Neural cell (in vitro differentiated cells): ENCODE measurements at regions not wholly inside any gene's neighbourhood (a gene's known extent, or its start where the extent isn't known, plus 50 kb on each side); places are given as distances from the start of the nearest gene placed in this dataset.

Experiments
- H2AFZ ChIP-seq: fragments of 200-600, 300-800 bp; sonication (generic), shearing (Covaris generic); 2 replicates; pipeline ENCODE4 v1.6.0; 2014; ENCODE audit warnings: low read depth, mild to moderate bottlenecking, antibody characterized with exemption, low read length, moderate library complexity
- H3F3A ChIP-seq: fragments of 200-600 bp; shearing (Covaris generic); 2 replicates; pipeline ENCODE4 v1.6.1; 2016; ENCODE audit warnings: mild to moderate bottlenecking, moderate library complexity, mixed read lengths, antibody characterized with exemption, low read length; ENCODE audit not compliant: insufficient read depth, poor library complexity, severe bottlenecking
- H3K27ac ChIP-seq: fragments of 200-600, 300-800 bp; sonication (generic), shearing (Covaris generic); 2 replicates; pipeline ENCODE4 v1.5.1; 2014; ENCODE audit warnings: mild to moderate bottlenecking, low read length, moderate library complexity
- H3K27me3 ChIP-seq: fragments of 300-800, 200-600 bp; sonication (generic), shearing (Covaris generic); 2 replicates; pipeline ENCODE4 v1.6.0; 2014; ENCODE audit warnings: mild to moderate bottlenecking, low read depth, low read length, moderate library complexity; ENCODE audit not compliant: insufficient read depth
- H3K36me3 ChIP-seq: fragments of 300-800, 200-600 bp; sonication (generic), shearing (Covaris generic); 2 replicates; pipeline ENCODE4 v1.5.1; 2014; ENCODE audit warnings: mild to moderate bottlenecking, antibody characterized with exemption, low read length, moderate library complexity; ENCODE audit not compliant: insufficient read depth
- H3K4me2 ChIP-seq: fragments of 300-800, 200-600 bp; sonication (generic), shearing (Covaris generic); 2 replicates; pipeline ENCODE4 v1.6.0; 2014; ENCODE audit warnings: mild to moderate bottlenecking, low read length
- H3K4me3 ChIP-seq: fragments of 300-800, 200-600 bp; sonication (generic), shearing (Covaris generic); 2 replicates; pipeline ENCODE4 v1.5.1; 2014; ENCODE audit warnings: mild to moderate bottlenecking, low read length, moderate library complexity
- H3K79me2 ChIP-seq: fragments of 200-600 bp; shearing (Covaris generic); replicated peaks from 2 replicates; pipeline ENCODE4 v1.6.0; 2014; ENCODE audit warnings: mild to moderate bottlenecking, low read length, moderate library complexity; ENCODE audit not compliant: insufficient read depth
- H3K9ac ChIP-seq: fragments of 300-800, 200-600 bp; sonication (generic), shearing (Covaris generic); 2 replicates; pipeline ENCODE4 v1.6.1; 2016; ENCODE audit warnings: mild to moderate bottlenecking, low read length, mixed read lengths
- H3K9me2 ChIP-seq: fragments of 200-600 bp; shearing (Covaris generic); 2 replicates; pipeline ENCODE4 v1.6.1; 2016; ENCODE audit warnings: mild to moderate bottlenecking, low read length, mixed read lengths; ENCODE audit not compliant: insufficient read depth
- H3K9me3 ChIP-seq: fragments of 200-600, 300-800 bp; sonication (generic), shearing (Covaris generic); 2 replicates; pipeline ENCODE4 v1.6.1; 2016; ENCODE audit warnings: mild to moderate bottlenecking, mixed run types, low read length, moderate library complexity, mixed read lengths
- H4K20me1 ChIP-seq: fragments of 200-600 bp; shearing (Covaris generic); 2 replicates; pipeline ENCODE4 v1.6.1; 2016; ENCODE audit warnings: mild to moderate bottlenecking, mixed run types; ENCODE audit not compliant: insufficient read depth
- EP300 ChIP-seq: fragments of 450-650 bp; conservative IDR thresholded peaks from 2 replicates; pipeline ENCODE4 v1.6.1; 2014; ENCODE audit warnings: antibody characterized with exemption, mild to moderate bottlenecking, moderate library complexity; ENCODE audit not compliant: poor library complexity, severe bottlenecking
- EZH2 ChIP-seq: fragments of 200-600, 300-800 bp; shearing (Covaris generic), sonication (generic); IDR thresholded peaks from 2 replicates; pipeline ENCODE4 v1.6.1; 2014; ENCODE audit warnings: antibody characterized with exemption, low read length, borderline replicate concordance, mild to moderate bottlenecking; ENCODE audit not compliant: insufficient read depth, poor library complexity, severe bottlenecking
- MXI1 ChIP-seq: fragments of 450-650 bp; conservative IDR thresholded peaks from 2 replicates; pipeline ENCODE4 v1.6.1; 2014; ENCODE audit warnings: antibody characterized with exemption, mild to moderate bottlenecking; ENCODE audit not compliant: poor library complexity, severe bottlenecking
- POLR2AphosphoS5 ChIP-seq: IDR thresholded peaks from 2 replicates; pipeline ENCODE4 v1.6.1; 2012
- RAD21 ChIP-seq: fragments of 450-650 bp; conservative IDR thresholded peaks from 2 replicates; pipeline ENCODE4 v1.6.1; 2014; ENCODE audit warnings: antibody characterized with exemption, mild to moderate bottlenecking, moderate library complexity
- REST ChIP-seq: IDR thresholded peaks from 2 replicates; pipeline ENCODE4 v1.6.1; 2012; ENCODE audit warnings: borderline replicate concordance
- SMC3 ChIP-seq: fragments of 450-650 bp; conservative IDR thresholded peaks from 2 replicates; pipeline ENCODE4 v1.6.1; 2014; ENCODE audit warnings: antibody characterized with exemption, mild to moderate bottlenecking, moderate library complexity; ENCODE audit not compliant: poor library complexity
- TAF1 ChIP-seq: IDR thresholded peaks from 2 replicates; pipeline ENCODE4 v1.6.1; 2012; ENCODE audit warnings: low read depth
- TF ChIP-seq, protein P1 (sequence below): fragments of 450-650 bp; IDR thresholded peaks from 2 replicates; pipeline ENCODE4 v1.5.1; 2014; ENCODE audit warnings: antibody characterized with exemption, mild to moderate bottlenecking, moderate library complexity; ENCODE audit not compliant: poor library complexity, severe bottlenecking

- Histone ChIP-seq H3F3A (no peaks in the 10 kb centered on the region), H3K79me2 (no peaks in the 10 kb centered on the region), H3K4me3 (no peak overlapping the region), H3K9me3 (no peaks in the 10 kb centered on the region), H3K36me3 (no peaks in the 10 kb centered on the region), H3K27ac (no peak overlapping the region), H3K4me2 (no peak overlapping the region), H2AFZ (no peak overlapping the region), H3K9me2 (no peaks in the 10 kb centered on the region), H4K20me1 (no peaks in the 10 kb centered on the region), H3K27me3 (no peaks in the 10 kb centered on the region), H3K9ac (no peak overlapping the region)
- TF ChIP-seq POLR2AphosphoS5 (no peak), REST (no peak), EZH2 (no peak), EP300 (no peak), SMC3 (no peak), TAF1 (no peak), MXI1 (no peak), RAD21 (no peak)
- TF ChIP-seq, protein P1, sequence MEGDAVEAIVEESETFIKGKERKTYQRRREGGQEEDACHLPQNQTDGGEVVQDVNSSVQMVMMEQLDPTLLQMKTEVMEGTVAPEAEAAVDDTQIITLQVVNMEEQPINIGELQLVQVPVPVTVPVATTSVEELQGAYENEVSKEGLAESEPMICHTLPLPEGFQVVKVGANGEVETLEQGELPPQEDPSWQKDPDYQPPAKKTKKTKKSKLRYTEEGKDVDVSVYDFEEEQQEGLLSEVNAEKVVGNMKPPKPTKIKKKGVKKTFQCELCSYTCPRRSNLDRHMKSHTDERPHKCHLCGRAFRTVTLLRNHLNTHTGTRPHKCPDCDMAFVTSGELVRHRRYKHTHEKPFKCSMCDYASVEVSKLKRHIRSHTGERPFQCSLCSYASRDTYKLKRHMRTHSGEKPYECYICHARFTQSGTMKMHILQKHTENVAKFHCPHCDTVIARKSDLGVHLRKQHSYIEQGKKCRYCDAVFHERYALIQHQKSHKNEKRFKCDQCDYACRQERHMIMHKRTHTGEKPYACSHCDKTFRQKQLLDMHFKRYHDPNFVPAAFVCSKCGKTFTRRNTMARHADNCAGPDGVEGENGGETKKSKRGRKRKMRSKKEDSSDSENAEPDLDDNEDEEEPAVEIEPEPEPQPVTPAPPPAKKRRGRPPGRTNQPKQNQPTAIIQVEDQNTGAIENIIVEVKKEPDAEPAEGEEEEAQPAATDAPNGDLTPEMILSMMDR = no peak
Observed at GRCh38 chrX:107396235-107396634, 53.2 kb upstream of the FRMPD3 start.

- Histone ChIP-seq H3K9me2 (no peaks in the 10 kb centered on the region), H3K4me2 (no peak overlapping the region), H3K79me2 (no peaks in the 10 kb centered on the region), H3K9me3 (no peaks in the 10 kb centered on the region), H3K9ac (no peak overlapping the region), H4K20me1 (no peaks in the 10 kb centered on the region), H3F3A (no peaks in the 10 kb centered on the region), H3K4me3 (no peak overlapping the region), H2AFZ (no peak overlapping the region), H3K27me3 (no peaks in the 10 kb centered on the region), H3K27ac (no peak overlapping the region), H3K36me3 (no peaks in the 10 kb centered on the region)
- TF ChIP-seq TAF1 (no peak), POLR2AphosphoS5 (no peak), REST (no peak), SMC3 (no peak), EP300 (no peak), RAD21 (no peak), MXI1 (no peak), EZH2 (no peak)
- TF ChIP-seq, protein P1 = no peak
Observed at GRCh38 chrX:107396783-107397182, 52.7 kb upstream of the FRMPD3 start.
